ENCODE measurements at regions not wholly inside any gene's neighbourhood (a gene's known extent, or its start where the extent isn't known, plus 50 kb on each side); places are given as distances from the start of the nearest gene placed in this dataset.

- TF ChIP-seq CTCF (IDR thresholded peaks at IDR 0.05; ENCODE audit: low read depth, low read length), result no peak
- H3K4me3 ChIP-seq (ENCODE audit: low read depth, low read length), result no peak overlapping the region
These were observed 61.2 kb upstream of the SGK1 start for GRCh38 chr6:134379076-134379475.

GRCh38 chr6:134378426-134378825 lies 60.5 kb upstream of the SGK1 start:
- no peak overlapping the region for H3K4me3 ChIP-seq (ENCODE audit: low read depth, low read length)
- no peak for TF ChIP-seq CTCF (IDR thresholded peaks at IDR 0.05; ENCODE audit: low read depth, low read length)

- no peak for TF ChIP-seq CTCF (IDR thresholded peaks at IDR 0.05; ENCODE audit: low read depth, low read length)
- no peak overlapping the region for H3K4me3 ChIP-seq (ENCODE audit: low read depth, low read length)
These were observed 58.9 kb upstream of the SGK1 start for GRCh38 chr6:134376785-134377184.

- H3K4me3 ChIP-seq (ENCODE audit: low read depth, low read length), result no peak overlapping the region
- no peak for TF ChIP-seq CTCF (IDR thresholded peaks at IDR 0.05; ENCODE audit: low read depth, low read length)
These were observed 57.3 kb upstream of the SGK1 start for GRCh38 chr6:134375220-134375580.

GRCh38 chr6:134374491-134375219 lies 56.7 kb upstream of the SGK1 start:
- no peak for TF ChIP-seq CTCF (IDR thresholded peaks at IDR 0.05; ENCODE audit: low read depth, low read length)
- H3K4me3 ChIP-seq (ENCODE audit: low read depth, low read length), result no peak overlapping the region

GRCh38 chr6:134373993-134374392 lies 56.1 kb upstream of the SGK1 start:
- TF ChIP-seq CTCF (IDR thresholded peaks at IDR 0.05; ENCODE audit: low read depth, low read length), result no peak
- no peak overlapping the region for H3K4me3 ChIP-seq (ENCODE audit: low read depth, low read length)

GRCh38 chr6:134373282-134373922 lies 55.5 kb upstream of the SGK1 start:
- TF ChIP-seq CTCF (IDR thresholded peaks at IDR 0.05; ENCODE audit: low read depth, low read length), result no peak
- H3K4me3 ChIP-seq (ENCODE audit: low read depth, low read length), result no peak overlapping the region
